LNCaP clone FGC (cell line): ENCODE measurements at regions not wholly inside any gene's neighbourhood (a gene's known extent, or its start where the extent isn't known, plus 50 kb on each side); places are given as distances from the start of the nearest gene placed in this dataset.

Experiments
- DNase-seq: peaks from one replicate; pipeline ENCODE4 v3.0.0-alpha.2; 2011; ENCODE audit warnings: low read depth
- H3K4me3 ChIP-seq: 2 replicates; pipeline ENCODE4 v1.5.1; 2011; ENCODE audit warnings: mild to moderate bottlenecking, low read depth, low read length, control low read depth
- CTCF ChIP-seq: IDR thresholded peaks from 2 replicates; pipeline ENCODE4 v1.5.1; 2012; ENCODE audit warnings: mild to moderate bottlenecking; ENCODE audit not compliant: control insufficient read depth, insufficient read depth; ENCODE audit errors: extremely low read depth

DNA sequence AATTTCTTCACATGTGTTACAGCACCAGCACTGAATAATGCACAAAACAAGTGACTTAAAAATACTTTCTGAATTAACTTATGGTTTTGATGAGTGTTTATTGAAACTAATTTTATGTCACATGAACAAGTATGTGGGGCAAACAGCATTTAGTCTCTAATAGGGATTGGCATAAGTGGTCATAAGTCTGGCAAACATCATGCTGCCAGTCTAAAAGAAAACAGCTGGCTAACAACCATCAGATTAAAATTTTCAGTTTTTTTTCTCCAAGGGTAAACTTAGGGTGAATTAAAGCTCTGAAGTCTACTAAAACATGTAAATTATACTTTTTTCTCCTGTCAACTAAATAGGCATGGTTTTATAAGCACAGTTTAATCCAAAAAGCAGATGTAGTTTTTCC lies 1014.2 kb downstream of the FAT4 start:
- DNase-seq, result no peak
- H3K4me3 ChIP-seq, result no peak overlapping the region
- TF ChIP-seq CTCF, result no peak

GRCh38 chr4:126338548-126338947 lies 1023.8 kb downstream of the FAT4 start:
- no peak for TF ChIP-seq CTCF
- H3K4me3 ChIP-seq, result no peak overlapping the region
- DNase-seq, result no peak

GRCh38 chr4:126341927-126342326 lies 1027.2 kb downstream of the FAT4 start:
- no peak for DNase-seq
- no peak for TF ChIP-seq CTCF
- H3K4me3 ChIP-seq, result no peak overlapping the region

- H3K4me3 ChIP-seq, result no peak overlapping the region
- TF ChIP-seq CTCF, result no peak
- DNase-seq, result no peak
Observed at GRCh38 chr4:126344472-126344871, 1029.7 kb downstream of the FAT4 start.

- DNase-seq, result no peak
- no peak for TF ChIP-seq CTCF
- H3K4me3 ChIP-seq, result no peak overlapping the region
Observed at GRCh38 chr4:126346654-126347053, 1031.9 kb downstream of the FAT4 start.

GRCh38 chr4:126354784-126355183 lies 1040.0 kb downstream of the FAT4 start:
- no peak for TF ChIP-seq CTCF
- no peak for DNase-seq
- H3K4me3 ChIP-seq, result no peak overlapping the region

GRCh38 chr4:126358041-126358440 lies 1043.3 kb downstream of the FAT4 start:
- H3K4me3 ChIP-seq, result no peak overlapping the region
- DNase-seq, result no peak
- TF ChIP-seq CTCF, result no peak
